ENCODE measurements at regions not wholly inside any gene's neighbourhood (a gene's known extent, or its start where the extent isn't known, plus 50 kb on each side); places are given as distances from the start of the nearest gene placed in this dataset.

GRCh38 chr14:57022608-57023007, 212.3 kb upstream of the OTX2 start:
- intact Hi-C loops (cut with DNase I) = no loop called here
- no peak for TF ChIP-seq CTCF (IDR thresholded peaks at IDR 0.05)
- Histone ChIP-seq H3K4me1 (no peaks in the 10 kb centered on the region), H3K9me3 (no peaks in the 10 kb centered on the region), H3K9ac (ENCODE audit: low read depth in 2 of 2, low read length in 2 of 2) (no peak overlapping the region), H3K27ac (no peak overlapping the region), H3K36me3 (no peaks in the 10 kb centered on the region), H3K4me3 (no peak overlapping the region), H3K27me3 (no peaks in the 10 kb centered on the region)
- no peak for DNase-seq

GRCh38 chr14:57018065-57018464, 207.8 kb upstream of the OTX2 start:
- Histone ChIP-seq H3K4me3 (no peak overlapping the region), H3K27ac (no peak overlapping the region), H3K27me3 (no peaks in the 10 kb centered on the region), H3K36me3 (no peaks in the 10 kb centered on the region), H3K9ac (ENCODE audit: low read depth in 2 of 2, low read length in 2 of 2) (no peak overlapping the region), H3K4me1 (no peaks in the 10 kb centered on the region), H3K9me3 (no peaks in the 10 kb centered on the region)
- intact Hi-C loops (cut with DNase I) = no loop called here
- DNase-seq = no peak
- no peak for TF ChIP-seq CTCF (IDR thresholded peaks at IDR 0.05)

GRCh38 chr14:57013987-57014386, 203.7 kb upstream of the OTX2 start:
- H3K9ac ChIP-seq (ENCODE audit: low read depth in 2 of 2, low read length in 2 of 2) = no peak overlapping the region
- intact Hi-C loops (cut with DNase I) = no loop called here
- no peak overlapping the region for H3K4me3 ChIP-seq
- H3K27ac ChIP-seq = no peak overlapping the region
- no peak for DNase-seq
- H3K4me1 ChIP-seq = no peaks in the 10 kb centered on the region
- TF ChIP-seq CTCF (IDR thresholded peaks at IDR 0.05) = no peak
- H3K27me3 ChIP-seq = no peaks in the 10 kb centered on the region
- H3K36me3 ChIP-seq = no peaks in the 10 kb centered on the region
- no peaks in the 10 kb centered on the region for H3K9me3 ChIP-seq

- no peak for TF ChIP-seq CTCF (IDR thresholded peaks at IDR 0.05)
- no peak for DNase-seq
- Histone ChIP-seq H3K4me3 (no peak overlapping the region), H3K9me3 (no peaks in the 10 kb centered on the region), H3K27me3 (no peaks in the 10 kb centered on the region), H3K27ac (no peak overlapping the region), H3K4me1 (no peaks in the 10 kb centered on the region), H3K36me3 (no peaks in the 10 kb centered on the region), H3K9ac (ENCODE audit: low read depth in 2 of 2, low read length in 2 of 2) (no peak overlapping the region)
- intact Hi-C loops (cut with DNase I) = no loop called here
These were observed 199.6 kb upstream of the OTX2 start for GRCh38 chr14:57009585-57010515.

GRCh38 chr14:57008534-57008933, 198.3 kb upstream of the OTX2 start:
- Histone ChIP-seq H3K9ac (ENCODE audit: low read depth in 2 of 2, low read length in 2 of 2) (no peak overlapping the region), H3K36me3 (no peaks in the 10 kb centered on the region), H3K9me3 (no peaks in the 10 kb centered on the region), H3K4me3 (no peak overlapping the region), H3K27ac (no peak overlapping the region), H3K4me1 (no peaks in the 10 kb centered on the region), H3K27me3 (no peaks in the 10 kb centered on the region)
- intact Hi-C loops (cut with DNase I) = no loop called here
- no peak for TF ChIP-seq CTCF (IDR thresholded peaks at IDR 0.05)
- DNase-seq = no peak
